AG09309 (cell line): ENCODE measurements at regions not wholly inside any gene's neighbourhood (a gene's known extent, or its start where the extent isn't known, plus 50 kb on each side); places are given as distances from the start of the nearest gene placed in this dataset.

Source experiments
- DNase-seq: peaks from one replicate; pipeline ENCODE4 v3.0.0-alpha.2; 2010; ENCODE audit warnings: low read depth
- H3K4me3 ChIP-seq: 2 replicates; pipeline ENCODE4 v1.5.1; 2011; ENCODE audit warnings: mild to moderate bottlenecking, low read depth, low read length, moderate library complexity; ENCODE audit not compliant: control insufficient read depth
- TF ChIP-seq, protein P1 (sequence below): IDR thresholded peaks from 2 replicates; pipeline ENCODE4 v1.5.1; 2011; ENCODE audit warnings: mild to moderate bottlenecking, low read depth, low read length, inconsistent platforms; ENCODE audit not compliant: insufficient read depth, control insufficient read depth; ENCODE audit errors: missing control alignments

DNA sequence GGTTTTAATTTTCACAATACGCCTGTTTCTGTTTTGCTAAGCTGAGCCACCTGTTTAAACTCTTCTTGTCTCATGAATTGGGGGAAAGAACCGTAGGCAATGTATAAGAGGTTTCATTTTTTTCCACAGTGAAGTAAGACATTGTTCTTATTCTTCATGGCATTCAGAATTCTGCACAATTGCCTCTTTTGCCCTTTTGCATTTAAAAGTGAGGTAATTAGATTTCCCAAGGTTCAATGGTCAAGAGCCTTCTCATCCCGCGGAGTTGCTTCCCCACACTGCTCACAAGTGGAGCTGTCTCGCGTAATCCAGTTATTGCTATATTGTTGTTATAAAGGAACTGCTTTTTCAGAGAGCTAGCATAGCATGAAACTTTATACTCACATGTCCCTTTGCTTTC lies 90.9 kb upstream of the SPRY1 start:
- TF ChIP-seq, protein P1, sequence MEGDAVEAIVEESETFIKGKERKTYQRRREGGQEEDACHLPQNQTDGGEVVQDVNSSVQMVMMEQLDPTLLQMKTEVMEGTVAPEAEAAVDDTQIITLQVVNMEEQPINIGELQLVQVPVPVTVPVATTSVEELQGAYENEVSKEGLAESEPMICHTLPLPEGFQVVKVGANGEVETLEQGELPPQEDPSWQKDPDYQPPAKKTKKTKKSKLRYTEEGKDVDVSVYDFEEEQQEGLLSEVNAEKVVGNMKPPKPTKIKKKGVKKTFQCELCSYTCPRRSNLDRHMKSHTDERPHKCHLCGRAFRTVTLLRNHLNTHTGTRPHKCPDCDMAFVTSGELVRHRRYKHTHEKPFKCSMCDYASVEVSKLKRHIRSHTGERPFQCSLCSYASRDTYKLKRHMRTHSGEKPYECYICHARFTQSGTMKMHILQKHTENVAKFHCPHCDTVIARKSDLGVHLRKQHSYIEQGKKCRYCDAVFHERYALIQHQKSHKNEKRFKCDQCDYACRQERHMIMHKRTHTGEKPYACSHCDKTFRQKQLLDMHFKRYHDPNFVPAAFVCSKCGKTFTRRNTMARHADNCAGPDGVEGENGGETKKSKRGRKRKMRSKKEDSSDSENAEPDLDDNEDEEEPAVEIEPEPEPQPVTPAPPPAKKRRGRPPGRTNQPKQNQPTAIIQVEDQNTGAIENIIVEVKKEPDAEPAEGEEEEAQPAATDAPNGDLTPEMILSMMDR, result no peak
- H3K4me3 ChIP-seq, result no peak overlapping the region
- no peak for DNase-seq

DNA sequence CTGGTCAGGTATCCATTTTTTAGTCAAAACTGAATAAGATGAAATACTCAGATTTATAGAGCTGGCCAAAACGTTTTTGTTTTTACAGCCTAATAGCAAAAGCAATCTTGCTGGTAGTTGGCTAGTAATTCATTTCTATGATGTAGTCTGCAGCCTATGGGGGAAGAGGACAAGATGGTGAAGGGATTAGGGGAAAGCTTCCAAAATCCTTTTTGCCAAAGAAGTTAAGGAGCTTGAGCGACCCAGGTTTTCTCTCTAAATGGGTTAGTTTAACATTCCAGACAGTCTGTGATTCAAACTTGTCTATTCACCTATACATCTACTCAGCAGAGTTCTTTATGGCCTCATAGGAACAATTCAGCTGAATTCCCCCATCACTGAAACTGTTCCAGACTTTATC lies 89.8 kb upstream of the SPRY1 start:
- TF ChIP-seq, protein P1, result no peak
- H3K4me3 ChIP-seq, result no peak overlapping the region
- DNase-seq, result no peak

DNA sequence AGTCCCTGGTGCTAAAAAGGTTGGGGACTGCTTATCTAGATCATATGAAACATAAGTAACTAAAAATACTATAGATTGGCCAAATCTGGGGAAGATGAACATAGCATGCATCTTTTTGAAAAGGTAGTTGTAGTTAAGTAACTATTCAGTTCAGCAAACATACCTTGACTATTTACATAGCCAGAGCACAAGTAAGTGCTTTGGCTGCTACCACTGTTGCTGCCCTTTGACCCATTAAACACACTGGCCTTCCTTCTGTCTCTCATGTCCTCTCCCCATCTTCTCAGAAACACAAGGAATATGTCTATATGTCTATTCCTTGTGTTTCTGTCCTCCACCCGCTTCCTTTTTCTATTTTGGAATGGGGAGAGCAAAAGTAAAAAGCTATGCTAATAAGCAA lies 87.9 kb upstream of the SPRY1 start:
- no peak for DNase-seq
- H3K4me3 ChIP-seq, result no peak overlapping the region
- TF ChIP-seq, protein P1, result no peak

DNA sequence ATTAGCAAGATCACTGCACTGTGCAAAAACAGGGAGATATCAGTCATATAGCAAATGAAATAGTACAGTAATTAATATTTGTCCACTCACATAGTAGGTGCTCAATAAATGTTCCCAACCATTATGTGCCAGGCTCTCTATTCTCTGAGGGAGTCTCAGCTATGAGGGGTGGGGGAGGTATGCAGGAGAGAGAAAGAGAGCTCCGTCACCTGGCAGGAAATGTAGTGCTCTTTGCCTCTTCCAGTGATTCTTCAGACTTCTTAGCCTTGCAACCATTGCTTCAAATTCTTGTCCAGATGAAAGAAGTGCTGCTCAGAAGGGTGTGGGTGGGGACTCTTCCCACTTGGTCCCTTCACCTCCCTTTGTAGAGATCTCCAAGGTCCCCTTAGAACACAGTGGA lies 84.5 kb upstream of the SPRY1 start:
- no peak overlapping the region for H3K4me3 ChIP-seq
- no peak for DNase-seq
- TF ChIP-seq, protein P1, result no peak

DNA sequence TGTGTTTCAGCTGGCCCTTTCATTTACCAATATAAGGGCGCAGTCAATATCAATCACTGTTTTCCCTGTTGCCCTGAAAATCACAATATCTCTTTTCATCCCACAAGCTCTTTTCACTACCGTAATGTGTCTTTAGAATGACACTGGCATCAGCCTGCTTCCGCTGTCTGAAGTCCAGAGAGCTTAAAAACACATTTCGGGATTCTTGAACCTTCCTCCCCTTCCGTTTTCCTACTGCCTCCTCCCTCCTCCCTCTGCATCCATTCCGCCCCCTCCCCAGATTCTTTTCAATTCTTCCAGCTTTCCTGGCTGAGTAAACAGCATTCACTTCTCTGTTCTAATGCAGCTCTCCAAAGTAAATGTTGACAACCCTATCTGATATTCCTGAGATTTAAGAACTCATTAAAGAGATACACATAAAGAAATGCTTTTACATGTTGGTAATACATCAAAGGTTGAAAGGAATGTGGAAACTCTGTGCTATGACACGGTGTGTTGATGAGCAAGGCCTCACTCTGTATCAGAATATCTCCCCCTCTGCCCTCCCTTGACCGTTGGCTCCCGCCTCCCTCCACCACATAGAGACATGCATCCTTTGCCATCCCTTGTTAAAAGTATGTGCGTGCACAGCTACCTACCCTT lies 83.5 kb upstream of the SPRY1 start:
- DNase-seq, result no peak

DNA sequence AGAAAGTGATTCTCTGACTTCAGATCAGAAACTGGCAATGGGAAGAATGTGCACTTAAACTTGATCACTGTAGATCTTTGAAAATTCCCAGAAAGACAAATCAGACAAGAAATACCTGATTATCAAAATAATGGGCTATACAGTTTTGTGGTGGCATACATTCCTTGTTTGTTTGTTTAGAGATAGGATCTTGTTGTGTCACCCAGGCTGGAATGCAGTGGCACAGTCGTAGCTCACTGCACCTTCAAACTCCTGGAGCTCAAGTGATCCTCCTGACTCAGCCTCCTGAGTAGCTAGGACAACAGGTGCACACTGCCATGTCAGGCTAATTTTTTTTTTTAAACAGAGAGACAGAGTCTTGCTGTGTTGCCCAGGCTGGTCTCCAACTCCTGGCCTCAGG lies 81.0 kb upstream of the SPRY1 start:
- H3K4me3 ChIP-seq, result no peak overlapping the region
- no peak for DNase-seq
- TF ChIP-seq, protein P1, result no peak

More for the DNA sequence above, 83.5 kb upstream of the SPRY1 start:
- no peak overlapping the region for H3K4me3 ChIP-seq
- TF ChIP-seq, protein P1, result no peak
